ENCODE measurements at regions not wholly inside any gene's neighbourhood (a gene's known extent, or its start where the extent isn't known, plus 50 kb on each side); places are given as distances from the start of the nearest gene placed in this dataset.

DNA sequence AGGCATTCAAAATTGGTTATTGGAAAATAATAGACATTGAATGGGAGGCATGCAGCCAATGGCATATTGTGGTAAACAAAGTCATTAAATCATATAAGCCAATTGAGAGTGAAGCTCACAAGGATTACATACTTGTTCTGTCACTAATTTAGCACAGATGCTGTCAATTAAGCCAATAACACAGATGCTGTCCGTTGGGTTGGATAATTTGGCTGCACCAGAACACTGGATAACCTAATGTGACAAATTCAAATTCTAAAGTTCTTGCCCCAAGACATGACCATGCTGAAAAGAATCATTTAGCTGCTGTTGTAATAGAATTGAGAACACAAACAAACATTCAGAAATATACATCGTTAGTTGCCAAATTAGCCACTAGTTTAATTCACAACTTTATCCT, 1796.4 kb downstream of the EFNA5 start:
- TF ChIP-seq YY1 (IDR thresholded peaks at IDR 0.05) (no peak), HNF4G (IDR thresholded peaks at IDR 0.05) (no peak), TAF1 (conservative IDR thresholded peaks at IDR 0.05) (no peak), RXRA (IDR thresholded peaks at IDR 0.05) (no peak), FOXA1 (IDR thresholded peaks at IDR 0.05) (no peak), JUND (IDR thresholded peaks at IDR 0.05) (no peak), FOXA2 (IDR thresholded peaks at IDR 0.05) (no peak), HNF4A (conservative IDR thresholded peaks at IDR 0.05) (no peak), RAD21 (IDR thresholded peaks at IDR 0.05) (no peak), GABPA (IDR thresholded peaks at IDR 0.05 in 1 of 2, conservative IDR thresholded peaks at IDR 0.05 in 1 of 2) (no peak), EGR1 (IDR thresholded peaks at IDR 0.05; ENCODE audit: low read depth in 2 of 2) (no peak), ZBTB33 (IDR thresholded peaks at IDR 0.05) (no peak), NR2F2 (IDR thresholded peaks at IDR 0.05) (no peak), SP1 (IDR thresholded peaks at IDR 0.05) (no peak), ATF3 (IDR thresholded peaks at IDR 0.05) (no peak), MAX (IDR thresholded peaks at IDR 0.05) (no peak)
- TF ChIP-seq, protein P1, sequence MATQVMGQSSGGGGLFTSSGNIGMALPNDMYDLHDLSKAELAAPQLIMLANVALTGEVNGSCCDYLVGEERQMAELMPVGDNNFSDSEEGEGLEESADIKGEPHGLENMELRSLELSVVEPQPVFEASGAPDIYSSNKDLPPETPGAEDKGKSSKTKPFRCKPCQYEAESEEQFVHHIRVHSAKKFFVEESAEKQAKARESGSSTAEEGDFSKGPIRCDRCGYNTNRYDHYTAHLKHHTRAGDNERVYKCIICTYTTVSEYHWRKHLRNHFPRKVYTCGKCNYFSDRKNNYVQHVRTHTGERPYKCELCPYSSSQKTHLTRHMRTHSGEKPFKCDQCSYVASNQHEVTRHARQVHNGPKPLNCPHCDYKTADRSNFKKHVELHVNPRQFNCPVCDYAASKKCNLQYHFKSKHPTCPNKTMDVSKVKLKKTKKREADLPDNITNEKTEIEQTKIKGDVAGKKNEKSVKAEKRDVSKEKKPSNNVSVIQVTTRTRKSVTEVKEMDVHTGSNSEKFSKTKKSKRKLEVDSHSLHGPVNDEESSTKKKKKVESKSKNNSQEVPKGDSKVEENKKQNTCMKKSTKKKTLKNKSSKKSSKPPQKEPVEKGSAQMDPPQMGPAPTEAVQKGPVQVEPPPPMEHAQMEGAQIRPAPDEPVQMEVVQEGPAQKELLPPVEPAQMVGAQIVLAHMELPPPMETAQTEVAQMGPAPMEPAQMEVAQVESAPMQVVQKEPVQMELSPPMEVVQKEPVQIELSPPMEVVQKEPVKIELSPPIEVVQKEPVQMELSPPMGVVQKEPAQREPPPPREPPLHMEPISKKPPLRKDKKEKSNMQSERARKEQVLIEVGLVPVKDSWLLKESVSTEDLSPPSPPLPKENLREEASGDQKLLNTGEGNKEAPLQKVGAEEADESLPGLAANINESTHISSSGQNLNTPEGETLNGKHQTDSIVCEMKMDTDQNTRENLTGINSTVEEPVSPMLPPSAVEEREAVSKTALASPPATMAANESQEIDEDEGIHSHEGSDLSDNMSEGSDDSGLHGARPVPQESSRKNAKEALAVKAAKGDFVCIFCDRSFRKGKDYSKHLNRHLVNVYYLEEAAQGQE (IDR thresholded peaks at IDR 0.05) = no peak
- TF ChIP-seq, protein P2, sequence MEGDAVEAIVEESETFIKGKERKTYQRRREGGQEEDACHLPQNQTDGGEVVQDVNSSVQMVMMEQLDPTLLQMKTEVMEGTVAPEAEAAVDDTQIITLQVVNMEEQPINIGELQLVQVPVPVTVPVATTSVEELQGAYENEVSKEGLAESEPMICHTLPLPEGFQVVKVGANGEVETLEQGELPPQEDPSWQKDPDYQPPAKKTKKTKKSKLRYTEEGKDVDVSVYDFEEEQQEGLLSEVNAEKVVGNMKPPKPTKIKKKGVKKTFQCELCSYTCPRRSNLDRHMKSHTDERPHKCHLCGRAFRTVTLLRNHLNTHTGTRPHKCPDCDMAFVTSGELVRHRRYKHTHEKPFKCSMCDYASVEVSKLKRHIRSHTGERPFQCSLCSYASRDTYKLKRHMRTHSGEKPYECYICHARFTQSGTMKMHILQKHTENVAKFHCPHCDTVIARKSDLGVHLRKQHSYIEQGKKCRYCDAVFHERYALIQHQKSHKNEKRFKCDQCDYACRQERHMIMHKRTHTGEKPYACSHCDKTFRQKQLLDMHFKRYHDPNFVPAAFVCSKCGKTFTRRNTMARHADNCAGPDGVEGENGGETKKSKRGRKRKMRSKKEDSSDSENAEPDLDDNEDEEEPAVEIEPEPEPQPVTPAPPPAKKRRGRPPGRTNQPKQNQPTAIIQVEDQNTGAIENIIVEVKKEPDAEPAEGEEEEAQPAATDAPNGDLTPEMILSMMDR (IDR thresholded peaks at IDR 0.05; ENCODE audit: low read depth, low read length, missing input control) = no peak
- Histone ChIP-seq H3K9me3 (ENCODE audit: control insufficient read depth in 4 of 4, low read length in 3 of 4) (no peaks in the 10 kb centered on the region), H3K9ac (ENCODE audit: low read depth in 1 of 2, low read length in 2 of 2) (no peak overlapping the region), H3K27ac (ENCODE audit: low read depth in 1 of 2, low read length in 2 of 2) (no peak overlapping the region), H3K4me3 (ENCODE audit: low read depth in 1 of 3, low read length in 3 of 3) (no peak overlapping the region), H3K36me3 (ENCODE audit: control insufficient read depth in 4 of 4, insufficient read depth in 3 of 4, low read depth in 1 of 4, low read length in 3 of 4) (no peaks in the 10 kb centered on the region), H3K4me1 (ENCODE audit: control insufficient read depth in 4 of 4, insufficient read depth in 4 of 4, low read length in 3 of 4) (no peaks in the 10 kb centered on the region), H3K27me3 (ENCODE audit: control insufficient read depth in 4 of 4, insufficient read depth in 4 of 4, low read length in 3 of 4) (no peaks in the 10 kb centered on the region)
- 67% methylated on average over 2 of the region's 2 CpGs for WGBS
- no peak for DNase-seq (ENCODE audit: low spot score)

Data from liver (tissue), 8 donors.